ENCODE measurements at regions not wholly inside any gene's neighbourhood (a gene's known extent, or its start where the extent isn't known, plus 50 kb on each side); places are given as distances from the start of the nearest gene placed in this dataset.

DNA sequence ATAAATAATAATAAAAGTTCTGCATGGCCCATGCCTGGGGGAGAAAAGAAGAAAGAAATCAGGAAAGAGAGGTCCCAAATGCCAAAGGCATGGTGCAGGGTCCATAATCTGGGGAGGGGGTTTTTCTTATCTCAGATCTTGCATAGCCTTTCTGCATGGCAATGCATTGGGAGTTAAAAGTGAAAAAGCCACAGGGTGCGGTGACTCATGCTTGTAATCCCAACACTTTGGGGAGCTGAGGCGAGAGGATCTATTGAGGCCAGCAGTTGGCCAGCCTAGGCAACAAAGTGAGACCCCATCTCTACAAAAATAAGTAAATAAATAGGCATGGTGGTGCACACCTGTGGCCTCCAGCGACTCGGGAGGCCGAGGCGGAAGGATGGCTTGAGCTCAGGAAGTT is 76.8 kb upstream of the GATA2 start:
- no peak for DNase-seq (ENCODE audit: low spot score)

DNA sequence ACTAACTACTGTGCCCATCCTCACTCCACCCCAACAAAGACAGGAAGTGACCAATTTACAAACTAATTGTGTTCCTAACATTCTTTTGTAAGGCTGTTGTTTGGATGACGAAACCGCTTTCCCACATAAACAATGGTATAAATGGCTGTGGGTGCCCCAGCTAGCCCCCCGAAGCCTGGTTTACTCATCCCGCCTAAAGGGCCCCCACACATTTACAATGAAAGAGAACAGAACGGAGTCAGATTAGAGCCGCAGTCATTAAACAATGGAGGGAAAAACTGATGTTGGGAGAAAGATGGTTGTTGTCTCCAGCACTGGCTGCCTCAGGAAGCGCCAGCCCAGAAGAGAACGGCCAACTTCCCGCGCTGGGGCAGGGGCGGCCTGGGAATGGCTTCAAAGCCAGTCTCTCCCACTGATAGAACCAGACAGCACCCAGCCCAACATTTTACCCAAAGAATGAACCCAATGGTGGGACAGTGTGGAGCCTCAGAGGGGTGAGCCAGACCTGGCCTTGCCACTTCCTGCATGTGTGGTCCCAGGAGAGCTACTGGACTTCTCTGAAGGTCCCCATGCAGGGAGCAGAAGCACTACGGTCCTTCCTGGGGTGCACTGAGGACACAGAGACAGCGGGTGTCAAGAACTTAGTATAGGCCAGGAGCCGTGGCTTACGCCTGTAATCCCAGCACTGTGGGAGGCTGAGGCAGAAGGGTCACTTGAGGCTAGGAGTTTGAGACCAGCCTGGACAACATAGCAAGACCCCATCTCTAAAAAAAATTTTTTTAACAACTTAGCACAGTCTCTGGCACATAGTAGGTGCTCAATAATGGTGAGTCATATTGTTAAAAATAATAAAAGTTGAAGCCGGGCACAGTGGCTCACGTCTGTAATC is 75.8 kb upstream of the GATA2 start:
- DNase-seq (ENCODE audit: low spot score) = no peak

DNA sequence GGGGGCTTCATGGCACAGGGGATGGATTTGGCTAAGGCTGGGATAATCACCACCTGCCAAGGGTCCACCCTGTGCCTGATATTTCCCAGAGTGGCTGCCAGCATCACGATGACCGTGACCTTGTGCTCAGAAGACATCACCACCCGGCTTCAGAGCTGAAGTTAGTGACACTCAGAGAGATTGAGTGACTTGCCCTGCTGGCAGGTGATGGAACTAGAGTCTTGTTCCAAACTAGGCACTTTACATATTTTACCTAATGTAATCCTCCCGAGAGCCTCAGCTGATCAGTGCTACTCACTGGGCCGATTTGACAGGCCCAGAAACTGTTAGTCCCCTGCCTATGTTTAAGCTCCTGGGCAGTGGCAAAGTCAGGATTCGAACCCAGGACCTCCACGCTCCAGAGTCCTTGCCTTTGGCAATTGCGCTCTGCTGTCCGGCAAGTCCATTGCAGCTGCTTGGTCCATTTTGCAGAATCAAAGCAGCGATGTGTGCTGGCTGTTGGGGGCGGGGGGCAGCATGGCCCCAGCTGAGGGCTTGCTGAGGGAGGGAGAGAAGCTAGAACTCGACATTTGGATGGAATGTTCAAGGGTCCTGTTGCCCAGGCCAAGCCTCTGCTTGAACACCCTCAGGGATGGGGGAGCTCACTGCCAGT is 74.8 kb upstream of the GATA2 start:
- DNase-seq (ENCODE audit: low spot score) = no peak

DNA sequence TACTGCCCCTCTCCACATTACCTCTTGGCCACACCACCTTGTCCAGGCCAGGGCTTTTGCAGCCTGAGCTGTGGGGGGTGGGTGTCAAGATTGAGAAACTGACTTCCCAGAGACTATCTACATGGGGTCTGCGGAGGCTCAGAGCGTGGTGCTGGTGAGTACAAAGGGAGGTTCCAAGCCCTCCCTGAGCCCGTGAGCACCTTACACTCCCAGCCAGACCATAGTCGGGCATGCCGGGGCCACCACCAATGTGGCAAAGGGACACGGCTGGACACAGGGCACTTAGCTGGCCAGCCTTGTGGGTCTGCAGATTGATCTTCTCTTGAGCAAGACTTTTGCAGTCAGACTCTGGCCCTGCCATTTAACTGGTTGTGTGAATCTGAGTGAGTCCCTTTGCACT is 74.1 kb upstream of the GATA2 start:
- no peak for DNase-seq (ENCODE audit: low spot score)

DNA sequence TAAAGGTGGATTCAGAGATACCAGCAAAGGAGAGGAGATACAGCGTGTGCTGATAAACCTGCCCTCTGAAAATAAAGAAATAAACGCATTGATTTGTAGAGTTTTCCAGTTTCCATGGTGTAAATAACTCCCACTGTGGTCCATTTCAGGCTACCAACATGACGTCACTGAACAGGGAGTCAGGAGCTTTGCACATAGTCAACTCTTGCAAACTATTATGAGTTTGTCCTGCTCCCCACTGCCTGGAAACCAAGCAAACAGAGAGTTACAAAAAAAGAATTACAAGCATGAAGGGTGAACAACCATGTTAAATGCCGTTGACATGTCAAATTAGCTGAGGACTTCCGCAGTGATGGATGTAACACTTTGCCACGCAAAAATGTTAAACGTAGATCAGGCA is 70.4 kb upstream of the GATA2 start:
- no peak for DNase-seq (ENCODE audit: low spot score)

DNA sequence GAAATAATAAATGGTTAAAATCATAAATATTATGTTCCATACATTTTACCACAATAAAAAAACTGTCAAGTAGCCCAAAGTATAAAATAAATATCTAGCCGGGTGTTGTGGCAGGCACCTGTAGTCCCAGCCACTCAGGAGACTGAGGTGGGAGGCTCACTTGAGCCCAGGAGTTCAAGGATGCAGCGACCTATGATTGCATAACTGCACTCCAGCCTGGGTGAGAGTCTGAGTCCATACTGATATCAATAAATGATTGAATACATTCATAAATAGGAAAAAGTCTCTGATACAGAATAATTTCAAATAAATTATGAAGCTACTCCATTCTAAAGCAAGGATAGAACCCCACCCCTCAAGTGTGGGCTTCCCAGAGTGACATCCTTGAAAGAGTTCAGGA is 68.5 kb upstream of the GATA2 start:
- no peak for DNase-seq (ENCODE audit: low spot score)

DNA sequence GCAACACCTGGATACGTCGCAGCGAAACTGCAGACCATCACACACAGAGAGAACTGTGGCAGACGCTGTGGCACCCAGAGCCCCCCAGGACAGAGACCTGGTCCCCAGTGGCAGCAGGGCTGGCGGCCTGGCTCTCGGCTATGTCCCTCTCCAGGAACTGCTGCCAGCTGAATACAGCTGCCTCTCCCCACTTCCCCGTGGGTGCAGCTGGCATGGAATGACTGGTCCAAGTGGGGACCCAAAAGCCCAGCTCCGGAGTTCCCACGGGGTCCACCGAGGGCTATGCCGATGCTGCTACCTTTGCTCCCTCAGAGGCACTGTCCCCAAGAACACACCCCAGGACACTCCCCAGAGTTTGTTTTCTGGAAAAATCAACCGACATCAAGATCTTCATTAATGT is 67.8 kb upstream of the GATA2 start:
- DNase-seq (ENCODE audit: low spot score) = no peak

DNA sequence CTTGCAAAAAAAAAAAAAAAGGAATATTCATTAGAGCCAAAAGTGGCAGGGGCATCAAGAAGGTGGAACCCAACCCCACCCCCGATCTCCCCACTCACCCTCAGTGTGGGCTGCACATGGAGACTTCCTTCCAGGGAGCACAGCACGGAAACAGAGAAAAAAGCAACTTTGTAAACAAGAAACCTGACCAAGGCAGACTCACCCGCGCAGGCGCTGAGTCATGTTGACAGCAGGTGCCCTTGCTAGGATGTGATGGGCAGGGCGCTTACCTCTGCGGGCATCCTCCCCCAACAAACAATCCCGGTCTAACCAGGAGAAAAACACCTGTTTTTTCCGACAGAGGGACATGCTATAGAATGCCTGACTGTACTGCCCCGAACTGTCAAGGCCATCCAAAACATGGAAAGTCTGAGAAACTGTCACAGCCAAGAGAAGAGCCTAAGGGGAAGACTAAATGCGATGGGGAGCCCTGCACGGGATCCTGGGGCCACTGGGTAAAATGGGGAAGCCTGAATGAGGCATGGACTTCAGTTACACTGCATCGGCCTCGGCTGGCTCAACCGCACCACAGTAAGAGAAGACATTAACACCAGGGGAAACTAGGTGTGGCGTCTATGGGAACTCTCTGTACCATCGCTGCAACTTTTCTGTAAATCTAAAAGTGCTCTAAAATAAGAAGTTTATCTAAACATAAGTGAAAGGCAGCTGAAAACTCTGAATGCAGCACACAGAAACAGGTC is 66.7 kb upstream of the GATA2 start:
- DNase-seq (ENCODE audit: low spot score) = no peak

DNA sequence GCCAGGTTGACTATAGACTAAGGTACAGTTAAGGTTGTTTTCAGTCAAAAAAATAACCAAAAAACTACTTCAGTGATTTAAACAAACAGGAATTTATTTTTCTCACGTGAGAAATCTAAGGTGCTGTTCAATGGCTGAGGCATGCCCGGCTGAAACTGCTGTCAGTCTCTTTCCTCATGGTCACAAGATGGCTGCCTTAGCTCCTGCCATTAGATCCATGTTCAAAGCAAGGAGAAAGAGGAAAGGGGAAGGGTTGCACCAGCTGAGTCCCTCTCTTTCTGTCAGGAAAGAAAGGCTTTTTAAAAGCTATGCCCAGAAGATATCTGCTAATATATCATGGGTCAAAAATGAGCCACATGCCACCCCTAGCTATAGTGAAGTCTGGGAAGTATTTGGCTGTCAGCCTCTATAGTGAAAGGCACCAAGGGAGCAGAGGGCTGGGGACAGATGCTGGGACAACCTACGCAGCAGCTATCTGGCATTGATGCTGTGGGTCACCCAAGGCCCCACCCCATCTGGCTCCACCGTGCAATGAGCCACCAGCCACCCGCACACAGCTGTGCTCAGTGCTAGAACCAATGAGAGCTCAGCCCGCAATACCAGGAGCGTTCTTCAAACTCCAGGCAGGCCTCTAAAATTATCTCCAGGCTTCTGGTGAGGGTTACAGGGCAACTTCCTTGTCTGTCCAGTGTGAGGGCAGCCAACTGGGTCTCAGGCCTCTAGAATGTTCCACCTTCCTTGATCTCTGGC is 64.7 kb upstream of the GATA2 start:
- no peak for DNase-seq (ENCODE audit: low spot score)

DNA sequence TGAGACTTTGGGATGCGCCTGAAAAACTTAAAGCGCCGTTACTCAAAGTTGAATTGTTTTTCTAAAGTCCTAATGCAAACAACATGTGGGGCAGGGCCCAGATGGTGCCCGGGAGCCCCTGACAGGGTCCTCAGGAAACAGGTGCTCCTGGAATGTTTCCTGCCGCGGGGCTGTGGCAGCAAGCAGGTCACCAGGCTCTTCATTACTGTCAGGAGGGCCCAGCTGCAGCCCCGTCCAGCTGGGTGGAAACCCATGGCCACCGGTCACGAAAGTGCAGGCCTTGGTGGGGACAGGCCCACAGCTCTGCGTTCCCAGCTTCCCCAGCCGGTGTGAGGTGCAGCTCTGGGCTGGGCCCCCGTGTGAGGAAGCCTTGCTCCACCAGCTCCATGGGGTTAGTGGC is 63.9 kb upstream of the GATA2 start:
- DNase-seq (ENCODE audit: low spot score) = no peak

DNA sequence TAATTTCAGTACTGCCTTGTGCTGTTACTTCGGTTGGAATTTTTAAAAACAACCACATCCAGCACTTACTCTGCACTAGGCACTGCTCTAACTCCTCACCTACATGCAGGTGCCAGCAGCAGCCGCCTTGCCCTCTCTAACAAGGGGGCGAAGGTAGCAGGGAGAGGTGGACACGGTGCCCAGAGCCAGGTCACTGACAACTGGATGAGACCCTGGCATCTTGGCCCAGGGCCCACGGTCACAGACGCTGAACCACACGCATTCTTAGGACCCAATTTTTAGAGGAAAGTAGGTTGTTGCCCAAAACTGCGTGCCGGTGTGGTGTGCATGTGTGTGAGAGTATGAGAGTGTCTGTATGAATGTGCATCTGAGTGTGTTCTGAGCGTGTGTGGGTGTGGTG is 63.4 kb upstream of the GATA2 start:
- DNase-seq (ENCODE audit: low spot score) = no peak

DNA sequence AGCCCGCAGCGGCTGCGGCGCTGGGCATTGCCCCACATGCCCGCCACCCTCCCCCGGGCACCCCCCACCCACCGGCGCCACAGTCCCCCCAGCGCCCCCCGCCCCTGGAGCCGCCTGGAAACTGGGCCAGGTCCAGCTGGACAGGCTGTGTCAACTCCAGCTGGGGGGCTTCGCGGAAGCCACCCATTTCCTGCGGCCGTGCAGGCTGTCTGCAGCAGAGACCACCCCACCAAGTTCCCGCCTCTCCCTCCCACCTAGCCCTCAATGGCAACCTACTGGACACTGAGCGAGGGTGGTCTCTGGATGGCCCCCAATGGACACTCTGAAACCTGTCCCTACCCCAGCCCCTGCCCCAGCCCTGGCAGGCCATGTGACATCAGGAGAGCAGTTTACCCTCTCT is 62.8 kb upstream of the GATA2 start:
- no peak for DNase-seq (ENCODE audit: low spot score)

DNA sequence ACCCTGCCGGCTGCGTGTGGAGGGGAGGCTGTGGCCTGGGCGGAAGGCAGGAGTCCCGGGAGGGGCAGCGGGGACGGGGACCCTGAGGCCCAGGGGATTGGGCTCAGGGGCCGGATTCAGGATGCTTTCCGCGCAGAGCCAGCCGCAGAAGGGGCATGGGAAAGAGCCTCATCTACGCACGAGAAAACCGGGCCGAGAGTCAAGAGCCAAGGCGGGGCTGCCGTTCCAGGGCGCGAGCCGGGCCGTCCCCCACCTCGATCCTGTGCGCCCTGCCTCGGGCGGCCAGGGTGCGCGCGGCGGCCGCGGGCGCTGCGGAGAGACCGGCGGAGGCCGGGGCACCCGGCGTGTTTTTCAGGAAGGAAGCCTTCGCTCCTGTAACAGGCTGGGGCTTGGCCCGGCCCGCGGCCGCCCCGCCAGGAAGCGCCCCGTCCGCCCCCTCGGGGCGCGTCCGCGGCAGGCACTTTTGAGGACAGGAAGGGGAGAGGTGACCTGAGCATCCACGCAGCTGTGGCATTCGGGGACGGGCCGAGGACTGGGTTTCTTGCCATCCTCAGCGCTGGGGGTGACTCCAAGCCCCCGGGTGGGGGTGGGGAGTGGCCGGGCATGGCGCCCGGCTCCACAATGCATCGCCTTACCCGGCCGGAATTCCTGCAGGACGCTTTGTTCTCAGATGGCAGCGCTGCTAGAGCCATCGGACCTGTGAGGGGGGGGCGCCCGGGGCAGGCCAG is 62.3 kb upstream of the GATA2 start:
- peak; percentile 61 for DNase-seq (ENCODE audit: low spot score)

DNA sequence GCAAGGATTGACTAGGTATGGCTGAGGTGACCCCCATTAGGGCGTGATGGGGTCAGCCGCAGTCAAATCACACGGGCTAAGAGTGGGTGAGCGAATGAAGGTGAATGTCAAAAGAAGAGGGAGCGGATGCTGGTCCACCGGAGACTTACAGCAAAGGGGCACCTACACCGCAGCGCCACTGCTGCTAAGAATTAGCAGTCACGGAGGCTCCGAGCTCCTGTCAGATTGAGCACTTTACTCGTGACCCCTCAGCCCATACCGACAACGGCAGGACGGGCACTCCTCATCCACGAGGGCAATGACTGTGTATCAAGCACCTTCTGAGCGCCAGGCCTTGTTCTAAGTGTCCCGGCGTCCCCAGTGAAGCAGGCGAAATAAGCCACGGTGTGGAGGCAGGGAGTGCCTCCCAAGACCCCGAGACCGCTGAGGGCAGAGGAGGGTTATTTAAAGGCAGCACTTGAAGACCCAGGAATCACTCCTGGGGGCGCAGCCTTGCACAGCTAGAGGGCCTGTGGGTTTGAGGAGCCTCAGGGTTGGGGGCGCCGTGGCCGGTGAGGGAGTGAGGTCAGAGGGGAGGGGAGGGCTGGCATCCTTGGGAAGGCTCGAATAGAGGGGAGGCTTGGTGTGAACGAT is 61.6 kb upstream of the GATA2 start:
- no peak for DNase-seq (ENCODE audit: low spot score)

DNA sequence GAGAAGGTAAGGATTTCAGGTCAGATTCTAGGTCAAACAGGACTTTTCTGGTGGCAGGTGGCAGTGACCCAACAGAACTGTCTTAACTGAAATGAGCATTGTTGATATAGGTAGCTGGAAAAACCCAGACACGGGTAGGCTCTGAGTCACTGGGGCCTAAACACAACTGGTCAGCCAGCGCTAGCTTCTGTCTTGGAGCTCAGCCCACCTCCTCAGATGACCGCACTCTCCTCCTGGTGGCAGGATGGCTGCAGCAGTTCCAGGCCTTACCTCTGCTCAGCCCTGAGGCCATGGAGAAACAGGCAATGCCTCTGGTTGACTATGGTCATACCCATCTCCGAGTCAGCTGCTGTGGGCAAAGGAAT is 61.1 kb upstream of the GATA2 start:
- DNase-seq (ENCODE audit: low spot score) = no peak

DNA sequence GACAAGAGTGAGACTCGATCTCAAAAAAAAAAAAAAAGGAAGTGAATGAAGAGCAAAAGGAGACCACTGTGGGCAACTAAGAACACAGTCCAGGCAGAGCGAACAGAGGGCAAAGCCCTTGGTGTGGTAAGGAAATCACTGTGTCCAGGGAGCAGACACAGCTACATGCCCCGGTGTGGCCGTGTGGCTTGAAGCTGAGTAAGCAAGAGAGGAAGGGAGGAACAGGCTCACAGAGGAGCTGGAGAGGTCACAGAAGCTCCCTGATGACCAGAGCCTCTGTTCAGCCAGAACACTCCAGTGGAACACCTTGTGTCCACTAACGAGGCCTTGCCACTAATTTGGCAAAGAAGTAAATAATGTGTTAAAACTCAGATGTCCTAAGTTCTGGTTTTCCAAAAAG is 60.6 kb upstream of the GATA2 start:
- no peak for DNase-seq (ENCODE audit: low spot score)

DNA sequence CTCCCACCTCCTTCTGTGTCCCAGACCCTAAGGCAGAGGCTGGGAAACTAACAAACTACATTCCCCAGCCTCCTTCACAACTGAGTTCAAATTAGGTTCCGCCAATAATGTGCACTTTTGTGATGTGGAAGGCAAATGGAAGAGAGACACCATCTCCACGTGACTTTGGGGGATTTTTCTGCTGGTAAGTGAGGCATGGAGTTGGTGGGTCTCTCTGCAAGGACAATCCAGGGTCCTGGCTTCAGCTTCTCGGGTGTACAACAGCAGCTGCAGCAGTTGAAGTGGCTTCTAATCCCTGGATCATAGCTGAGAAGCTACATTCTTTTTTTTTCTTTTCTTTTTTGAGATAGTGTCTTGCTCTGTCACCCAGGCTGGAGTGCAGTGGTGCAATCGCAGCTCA is 58.9 kb upstream of the GATA2 start:
- DNase-seq (ENCODE audit: low spot score) = no peak

DNA sequence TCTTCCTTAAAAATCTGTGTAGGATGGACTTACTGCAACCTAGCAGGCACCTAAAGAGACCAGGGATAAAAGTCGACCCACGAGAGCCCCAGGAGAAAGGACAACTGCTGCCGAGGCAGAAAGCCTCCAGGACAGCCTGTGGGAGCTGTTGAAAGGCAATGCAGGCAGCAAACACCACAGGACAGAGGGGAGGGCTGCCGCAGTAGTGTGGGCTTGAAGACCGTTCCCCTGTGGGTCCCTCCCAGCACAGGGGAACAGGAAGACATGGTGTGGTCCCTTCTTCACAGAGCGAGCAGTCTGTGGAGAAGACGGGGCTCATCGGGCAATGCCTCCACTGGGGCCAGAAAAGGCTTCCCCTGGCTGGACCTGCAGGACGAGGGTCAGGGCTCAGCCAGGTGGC is 58.5 kb upstream of the GATA2 start:
- no peak for DNase-seq (ENCODE audit: low spot score)

DNA sequence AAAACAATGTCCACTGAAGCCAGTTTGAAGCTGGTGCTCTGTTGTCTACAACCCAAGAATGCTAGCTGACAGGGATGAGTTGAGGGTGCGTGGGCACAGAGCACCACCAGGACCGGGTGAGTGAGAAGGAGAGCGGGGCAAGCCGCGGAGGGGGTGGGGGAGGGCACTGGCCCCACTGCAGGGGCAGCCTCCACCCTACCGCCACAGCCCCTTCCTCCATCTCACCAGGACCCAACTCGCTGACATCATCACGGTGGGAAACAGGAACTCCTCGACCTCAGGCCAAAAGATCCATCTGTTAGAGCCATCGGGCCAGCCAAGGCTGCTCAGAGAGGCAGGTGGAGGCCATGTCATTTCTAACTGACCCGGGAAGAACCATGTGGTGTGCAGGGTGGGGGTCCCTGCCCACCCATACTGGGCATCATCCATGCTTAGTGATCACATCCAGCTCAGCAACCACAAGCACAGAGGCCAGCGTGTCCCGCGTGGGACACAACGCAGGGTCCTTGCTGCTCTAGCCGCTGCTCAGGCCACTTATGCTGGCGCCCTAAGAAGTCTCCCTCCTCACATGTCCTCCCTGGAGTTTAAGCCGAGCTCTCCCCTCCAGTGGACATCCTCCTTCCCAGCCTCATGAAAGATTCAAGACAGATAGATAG is 57.6 kb upstream of the GATA2 start:
- no peak for DNase-seq (ENCODE audit: low spot score)

DNA sequence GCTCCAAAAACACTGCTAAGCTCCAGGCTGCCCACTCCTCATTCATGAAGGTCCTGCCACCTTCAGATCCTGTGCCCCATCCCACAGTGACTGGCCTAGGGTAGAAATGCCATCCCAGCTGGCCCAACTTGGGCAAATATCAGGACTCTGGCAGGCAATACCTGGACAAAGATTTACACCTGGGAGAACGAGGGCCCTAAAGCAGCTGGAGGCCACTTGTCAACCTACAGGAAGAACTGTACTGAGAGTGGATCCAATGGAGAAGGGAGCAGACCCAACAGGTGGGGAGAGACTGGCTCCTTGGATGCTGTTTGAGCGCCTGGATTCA is 57.1 kb upstream of the GATA2 start:
- DNase-seq (ENCODE audit: low spot score) = no peak

Measured in iPS-NIHi11 (cell line).